GM18520 (cell line): ENCODE measurements at regions not wholly inside any gene's neighbourhood (a gene's known extent, or its start where the extent isn't known, plus 50 kb on each side); places are given as distances from the start of the nearest gene placed in this dataset.
"Not testable (repeated sequence)": the region's sequence is repeated elsewhere in the genome, so short reads cannot be mapped to it uniquely, and the experiment has no call there.

Experiments
- ATAC-seq: cut with Tn5 transposase; IDR thresholded peaks from one replicate; pipeline ENCODE4 v1.9.1; 2021; ENCODE audit not compliant: unreplicated experiment

GRCh38 chrX:121283921-121284320, 236.5 kb downstream of the GLUD2 start:
- no peak for ATAC-seq

DNA sequence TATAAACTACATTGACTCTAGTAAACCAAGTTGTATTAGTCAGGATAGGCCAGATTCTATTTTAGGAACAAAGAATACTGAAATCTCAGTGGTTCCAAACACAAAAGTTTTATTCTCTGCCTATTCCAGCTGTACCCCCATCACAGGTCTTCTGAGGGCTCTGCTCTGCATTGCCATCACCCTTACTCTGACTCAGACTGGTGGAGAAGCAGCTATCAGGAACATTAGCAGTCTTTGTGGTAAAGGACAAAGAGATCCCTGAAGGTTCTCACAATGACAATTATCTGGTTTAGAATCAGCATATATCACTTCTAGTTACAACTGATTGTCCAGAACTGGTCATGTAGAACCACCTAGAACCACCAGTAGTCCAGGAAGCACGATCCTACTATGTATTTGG, 251.1 kb downstream of the GLUD2 start:
- ATAC-seq, result no peak

DNA sequence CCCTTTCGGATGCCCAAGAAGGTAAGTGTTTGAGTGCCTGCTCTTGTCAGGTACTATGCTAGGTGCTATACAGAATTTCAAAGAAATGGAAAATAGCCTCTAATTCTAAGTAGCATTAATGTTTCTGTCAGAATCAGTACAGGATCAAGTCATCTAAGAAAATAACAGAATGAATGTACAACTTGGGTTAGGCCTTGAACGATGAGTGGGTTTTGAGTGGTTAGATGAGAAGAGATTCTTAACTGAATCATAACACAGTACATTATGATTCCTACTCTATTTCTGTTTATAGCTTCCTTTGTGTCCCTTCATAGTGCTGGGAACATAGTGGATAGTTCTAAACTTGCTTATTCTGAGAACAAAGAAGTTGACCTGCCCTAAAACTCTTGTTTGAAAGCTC, 253.9 kb downstream of the GLUD2 start:
- no peak for ATAC-seq

DNA sequence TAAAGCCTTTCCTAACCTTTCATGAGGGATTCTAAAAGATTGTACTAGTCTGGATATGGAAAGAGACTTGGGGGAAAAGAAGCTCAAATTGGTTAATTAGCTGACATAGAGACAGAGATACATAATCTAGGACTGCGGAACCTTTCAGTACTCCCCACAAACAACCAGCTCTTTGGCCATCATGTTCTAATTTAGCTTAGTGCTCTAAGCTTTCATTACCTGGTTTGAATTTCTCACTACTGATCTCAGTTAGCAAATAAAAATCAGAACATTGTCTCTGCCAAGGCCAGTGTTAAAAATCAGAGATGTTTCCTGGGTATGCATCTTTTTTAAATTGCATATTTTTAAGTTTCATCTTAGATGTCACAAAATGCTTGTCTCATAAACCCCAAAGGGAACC, 254.4 kb downstream of the GLUD2 start:
- ATAC-seq, result no peak

DNA sequence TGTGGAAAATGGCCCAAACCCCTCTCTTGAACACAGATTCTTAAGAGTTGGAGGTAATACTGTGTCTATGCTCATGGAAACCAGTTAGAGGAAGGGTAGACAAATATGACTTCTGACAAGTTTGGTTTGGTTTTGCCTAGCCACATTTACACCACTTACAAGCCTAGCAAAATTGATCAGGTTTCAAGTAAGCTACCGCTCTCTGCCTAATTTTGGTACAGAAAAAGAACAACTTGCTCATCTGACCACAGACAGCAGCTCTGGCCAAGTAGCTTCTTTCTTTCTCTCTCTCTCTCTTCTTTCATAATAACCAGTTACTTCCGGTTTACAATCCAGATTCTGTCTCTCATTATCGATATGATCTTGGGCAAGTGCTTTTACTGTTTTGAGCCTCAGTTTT, 260.0 kb downstream of the GLUD2 start:
- ATAC-seq, result peak; percentile 75

GRCh38 chrX:121308276-121308805, 260.9 kb downstream of the GLUD2 start:
- peak; percentile 61 for ATAC-seq

DNA sequence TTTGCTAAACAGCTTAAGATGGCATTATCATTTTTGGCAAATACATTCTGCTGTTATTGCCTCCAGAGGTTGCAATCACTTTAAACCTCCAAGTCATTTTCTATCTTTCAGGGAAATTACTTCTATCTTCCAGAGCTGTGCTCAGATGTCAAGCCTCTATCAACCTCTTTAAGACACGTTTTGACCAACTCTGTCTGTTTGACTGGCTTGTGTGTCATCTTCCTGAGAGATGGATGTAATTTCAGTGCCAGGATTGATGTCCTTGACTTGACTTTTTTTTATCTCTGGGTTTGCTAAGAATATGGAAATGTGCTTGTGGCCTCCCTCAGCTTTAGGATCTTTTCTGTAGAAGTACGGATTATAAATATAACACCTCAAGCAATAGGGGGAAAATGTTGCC, 263.4 kb downstream of the GLUD2 start:
- no peak for ATAC-seq

DNA sequence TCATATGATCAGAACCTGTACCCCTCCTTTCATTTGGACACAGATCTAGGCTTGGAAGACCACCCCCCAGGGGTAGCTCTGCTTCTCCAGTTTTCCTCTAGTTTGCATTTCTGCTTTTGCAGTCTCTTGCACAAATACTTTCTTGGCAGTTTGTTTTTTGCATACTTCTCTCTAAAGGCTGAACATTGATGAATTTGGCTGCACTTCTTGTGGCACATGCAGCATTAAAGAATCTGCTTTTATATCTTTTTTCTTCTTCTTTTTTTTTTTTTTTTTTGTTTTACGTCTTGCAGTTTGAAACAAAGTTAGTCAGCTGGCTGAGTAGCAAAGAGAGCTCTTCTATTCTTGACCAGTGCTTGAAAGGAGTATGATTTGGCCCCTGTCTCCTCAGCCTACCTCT, 273.0 kb downstream of the GLUD2 start:
- ATAC-seq, result no peak

GRCh38 chrX:121322159-121322558, 274.7 kb downstream of the GLUD2 start:
- no peak for ATAC-seq

DNA sequence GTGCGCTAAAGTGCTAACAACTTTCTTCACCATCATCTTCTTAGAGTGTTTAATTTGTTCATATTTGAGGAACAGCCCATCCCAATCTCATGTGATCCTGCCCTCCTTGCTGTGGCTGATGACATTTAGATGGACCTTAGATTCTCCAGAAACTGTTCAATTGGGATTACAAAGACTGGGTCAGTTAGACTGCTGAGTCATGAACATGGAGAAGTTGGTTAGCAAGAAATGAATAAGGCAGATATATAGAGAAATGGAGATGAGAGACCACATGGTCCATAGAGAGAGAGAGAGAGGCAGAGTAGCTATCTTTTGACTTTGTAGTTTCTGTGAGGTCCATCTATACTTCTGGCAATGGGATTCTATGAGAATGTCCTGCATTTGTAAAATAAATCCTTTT, 275.9 kb downstream of the GLUD2 start:
- no peak for ATAC-seq

- no peak for ATAC-seq
Observed at GRCh38 chrX:121333942-121334341, 286.5 kb downstream of the GLUD2 start.

DNA sequence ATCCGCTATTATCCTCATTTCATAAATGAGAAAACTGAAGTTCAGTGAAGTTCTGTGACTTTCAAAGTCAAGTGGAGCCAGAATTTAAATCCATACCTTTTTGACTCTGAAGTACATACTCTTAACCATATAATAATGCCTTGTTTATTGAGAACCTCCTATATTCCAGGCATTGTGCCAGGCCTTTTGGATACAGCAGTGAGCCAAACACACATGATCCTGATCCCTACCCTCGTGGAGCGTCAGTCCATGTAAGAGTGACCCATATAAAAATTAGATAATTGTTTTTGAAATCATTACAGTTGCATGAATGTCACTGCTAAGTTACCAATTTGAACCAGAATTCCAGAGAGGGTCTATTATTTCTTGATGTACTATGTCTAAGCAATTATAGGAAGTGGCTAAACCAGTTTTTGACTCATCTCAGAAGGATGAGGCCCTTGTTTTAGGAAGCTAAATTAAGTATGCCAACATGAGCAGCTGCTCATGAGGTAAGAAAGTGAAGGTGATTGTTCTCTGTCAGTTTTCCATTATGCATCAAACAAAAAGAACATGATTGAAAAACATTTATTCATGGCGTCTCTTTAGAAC, 289.5 kb downstream of the GLUD2 start:
- no peak for ATAC-seq

GRCh38 chrX:121337816-121338215, 290.4 kb downstream of the GLUD2 start:
- ATAC-seq, result no peak

GRCh38 chrX:121349263-121349662, 301.9 kb downstream of the GLUD2 start:
- no peak for ATAC-seq

DNA sequence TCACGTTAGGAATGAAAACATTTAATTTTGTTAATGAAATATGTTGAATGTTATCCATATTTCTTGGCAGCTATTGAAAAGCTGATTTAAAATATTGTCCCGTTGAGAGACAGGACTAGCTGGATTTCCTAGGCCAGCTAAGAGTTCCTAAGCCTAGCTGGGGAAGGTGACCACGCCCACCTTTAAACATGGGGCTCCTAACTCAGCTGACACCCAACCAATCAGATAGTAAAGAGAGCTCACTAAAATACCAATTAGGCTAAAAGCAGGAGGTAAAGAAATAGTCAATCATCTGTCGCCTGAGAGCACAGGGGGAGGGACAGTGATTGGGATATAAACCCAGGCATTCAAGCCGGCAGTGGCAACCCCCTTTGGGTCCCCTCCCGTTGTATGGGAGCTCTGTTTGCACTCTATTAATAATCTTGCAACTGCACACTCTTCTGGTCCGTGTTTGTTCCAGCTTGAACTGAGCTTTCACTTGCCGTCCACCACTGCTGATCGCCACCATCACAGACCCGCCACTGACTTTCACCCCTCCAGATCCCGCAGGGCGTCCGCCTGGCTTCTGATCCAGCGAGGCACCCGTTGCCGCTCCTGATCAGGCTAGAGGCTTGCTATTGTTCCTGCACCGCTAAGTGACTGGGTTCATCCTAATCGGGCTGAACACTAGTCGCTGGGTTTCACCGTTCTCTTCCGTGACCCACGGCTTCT, 308.9 kb downstream of the GLUD2 start:
- no peak for ATAC-seq

DNA sequence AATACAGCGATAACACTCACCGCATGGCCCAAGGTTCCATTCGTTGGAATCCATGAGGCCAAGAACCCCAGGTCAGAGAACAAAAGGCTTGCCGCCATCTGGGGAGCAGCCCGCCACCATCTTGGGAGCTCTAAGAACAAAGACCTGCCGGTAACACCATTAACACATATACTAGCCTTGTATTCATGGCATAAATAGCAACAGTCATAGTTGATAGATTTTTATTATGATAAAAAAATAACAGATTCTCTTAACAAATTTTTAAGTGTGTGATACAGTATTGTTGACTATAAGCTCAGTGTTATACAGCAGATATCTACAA, 309.4 kb downstream of the GLUD2 start:
- no peak for ATAC-seq

- ATAC-seq, result no peak
Observed at GRCh38 chrX:121360280-121360679, 312.9 kb downstream of the GLUD2 start.

- ATAC-seq, result peak; percentile 61
Observed at GRCh38 chrX:121365572-121366161, 318.3 kb downstream of the GLUD2 start.

GRCh38 chrX:121374471-121374870, 327.1 kb downstream of the GLUD2 start:
- no peak for ATAC-seq

- ATAC-seq, result not testable (repeated sequence)
Observed at GRCh38 chrX:121381915-121382314, 334.5 kb downstream of the GLUD2 start.

DNA sequence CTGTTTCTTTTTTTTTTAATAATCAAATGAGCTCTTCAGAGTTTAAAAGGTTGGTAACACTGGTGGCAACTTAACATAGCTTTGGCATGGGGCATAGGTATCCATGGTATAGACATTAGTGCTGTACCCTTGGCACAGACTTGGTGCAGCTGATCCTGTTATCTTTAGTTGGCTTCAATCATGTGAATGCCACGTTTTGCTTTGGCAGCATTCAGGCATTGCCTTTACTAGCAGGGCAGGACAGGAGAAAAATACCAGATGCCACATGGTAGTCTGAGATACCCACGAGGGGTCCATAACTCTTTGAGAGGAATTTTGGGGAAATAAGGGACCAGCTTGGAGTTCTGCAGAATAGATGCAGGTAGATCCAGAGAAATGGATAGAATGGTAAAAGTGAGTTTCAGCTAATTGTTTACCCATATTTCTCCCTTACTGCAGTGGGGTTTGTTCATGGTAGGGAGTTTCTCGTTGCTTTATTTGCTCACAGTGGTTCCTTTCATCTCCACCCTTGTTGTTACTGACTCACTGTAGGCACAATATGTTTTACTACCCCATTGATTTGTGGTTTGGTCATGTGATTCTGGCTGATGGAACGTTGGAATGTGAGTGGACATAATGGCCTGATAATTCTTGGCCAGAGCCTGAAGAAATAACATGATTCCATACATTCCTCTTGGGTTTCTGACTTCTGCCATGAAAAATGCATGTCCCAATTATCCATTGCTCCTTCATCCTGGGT, 342.7 kb downstream of the GLUD2 start:
- ATAC-seq, result no peak

GRCh38 chrX:121405826-121406225, 358.4 kb downstream of the GLUD2 start:
- ATAC-seq, result no peak
